ENCODE measurements at regions not wholly inside any gene's neighbourhood (a gene's known extent, or its start where the extent isn't known, plus 50 kb on each side); places are given as distances from the start of the nearest gene placed in this dataset.

- TF ChIP-seq POLR2A (IDR thresholded peaks at IDR 0.05) (no peak), CTCF (IDR thresholded peaks at IDR 0.05) (no peak)
These were observed 1526.3 kb downstream of the BRD1 start for GRCh38 chr22:48301421-48301820.
